CD4-positive, alpha-beta T cell (primary cell): ENCODE measurements at regions not wholly inside any gene's neighbourhood (a gene's known extent, or its start where the extent isn't known, plus 50 kb on each side); places are given as distances from the start of the nearest gene placed in this dataset.

Source experiments
- ATAC-seq: fragments of 200-7000 bp; cut with Tn5 transposase; one replicate; pipeline ENCODE4 v1.10.0; 2022; ENCODE audit warnings: mild to moderate bottlenecking; ENCODE audit not compliant: poor library complexity
- CTCF ChIA-PET: fragments of 350-600 bp; sonication (Branson Sonifier 250); formaldehyde crosslinking; loops from one replicate; lab custom pipeline; 2021; ENCODE audit warnings: antibody characterized with exemption, inconsistent platforms; lab: Charles Lee
- POLR2A ChIA-PET: fragments of 350-600 bp; sonication (Branson Sonifier 250); formaldehyde crosslinking; loops from one replicate; lab custom pipeline; 2021; ENCODE audit warnings: antibody characterized with exemption, inconsistent platforms; lab: Charles Lee
- DNase-seq, 14 experiments: peaks; one replicate each; pipeline ENCODE4 v3.0.0-alpha.2; 2013 to 2020; ENCODE audit warnings: mixed read lengths in 2 of 14
- H3K27ac ChIP-seq, 2 donors: one replicate each; pipeline versions ENCODE4 v1.5.1 to v1.7.0; 2013; ENCODE audit warnings: low read length in 2 of 2, low read depth in 1 of 2, mild to moderate bottlenecking in 1 of 2
- H3K27me3 ChIP-seq, 2 experiments: 1 replicate in 1 of 2; 2 replicates in 1 of 2; pipeline versions ENCODE4 v1.6.1 to v1.7.0; 2013; ENCODE audit warnings: low read length in 2 of 2, control low read depth in 1 of 2, mild to moderate bottlenecking in 1 of 2, moderate library complexity in 1 of 2; ENCODE audit not compliant: insufficient read depth in 2 of 2, control insufficient read depth in 1 of 2
- H3K36me3 ChIP-seq: one replicate; pipeline ENCODE4 v1.6.1; 2013; ENCODE audit warnings: low read length, control low read depth; ENCODE audit not compliant: insufficient read depth
- H3K4me1 ChIP-seq: one replicate; pipeline ENCODE4 v1.6.1; 2013; ENCODE audit warnings: low read length, control low read depth; ENCODE audit not compliant: insufficient read depth
- H3K4me3 ChIP-seq: one replicate; pipeline ENCODE4 v1.5.1; 2013; ENCODE audit warnings: mild to moderate bottlenecking, low read length, moderate library complexity
- H3K9me3 ChIP-seq, 2 experiments: 1 replicate in 1 of 2; 2 replicates in 1 of 2; pipeline versions ENCODE4 v1.6.1 to v1.7.0; 2013; ENCODE audit warnings: low read length in 2 of 2, mild to moderate bottlenecking in 2 of 2, control low read depth in 1 of 2, moderate library complexity in 1 of 2; ENCODE audit not compliant: control insufficient read depth in 1 of 2, insufficient read depth in 1 of 2
- H3K27ac Mint-ChIP-seq: one replicate; pipeline ENCODE4 v1.8.0; 2020; ENCODE audit warnings: mixed read lengths
- H3K27me3 Mint-ChIP-seq: one replicate; pipeline ENCODE4 v1.8.0; 2021; ENCODE audit warnings: mixed read lengths
- H3K36me3 Mint-ChIP-seq: one replicate; pipeline ENCODE4 v1.8.0; 2021; ENCODE audit warnings: low read depth, mixed read lengths
- H3K4me1 Mint-ChIP-seq: one replicate; pipeline ENCODE4 v1.8.0; 2021; ENCODE audit warnings: low read depth, mixed read lengths
- H3K4me3 Mint-ChIP-seq: one replicate; pipeline ENCODE4 v1.8.0; 2020; ENCODE audit warnings: mild to moderate bottlenecking, mixed read lengths
- H3K9me3 Mint-ChIP-seq: one replicate; pipeline ENCODE4 v1.8.0; 2020; ENCODE audit warnings: mixed read lengths
- intact Hi-C, 2 experiments: fragments of 100-400 bp; cut with DNase I in 1 of 2; cut with micrococcal nuclease in 1 of 2; formaldehyde crosslinking; loops; one replicate each; pipeline versions ENCODE4 v1.15.1 to v1.9.0; 2023 to 2025; cut with DNase I, micrococcal nuclease
- TF ChIP-seq, protein P1 (sequence below): fragments of 200-600 bp; IDR thresholded peaks from one replicate; pipeline ENCODE4 v1.8.0; 2022; ENCODE audit warnings: antibody characterized with exemption, mild to moderate bottlenecking

DNA sequence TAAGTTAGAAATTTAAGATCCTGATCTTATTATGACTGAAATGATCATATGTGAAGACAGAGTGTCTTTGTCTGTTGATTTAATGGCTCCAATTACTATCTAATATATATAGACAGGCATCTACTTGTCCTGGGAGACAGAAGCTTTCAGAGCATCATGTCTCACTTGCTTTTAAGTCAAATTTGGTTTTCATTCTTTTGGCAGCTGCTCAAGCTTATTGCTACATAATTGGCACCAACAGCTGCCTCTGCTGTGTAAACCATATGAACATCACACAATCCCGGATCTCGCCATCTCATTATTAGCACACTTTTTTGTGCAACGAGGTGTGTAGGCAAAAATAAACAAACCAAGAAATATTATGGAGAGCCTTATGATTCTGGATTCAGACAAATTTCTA, 1717.9 kb downstream of the EFNA5 start:
- DNase-seq (no peak), ATAC-seq (no peak)
- intact Hi-C loops = no loop called here
- TF ChIP-seq, protein P1, sequence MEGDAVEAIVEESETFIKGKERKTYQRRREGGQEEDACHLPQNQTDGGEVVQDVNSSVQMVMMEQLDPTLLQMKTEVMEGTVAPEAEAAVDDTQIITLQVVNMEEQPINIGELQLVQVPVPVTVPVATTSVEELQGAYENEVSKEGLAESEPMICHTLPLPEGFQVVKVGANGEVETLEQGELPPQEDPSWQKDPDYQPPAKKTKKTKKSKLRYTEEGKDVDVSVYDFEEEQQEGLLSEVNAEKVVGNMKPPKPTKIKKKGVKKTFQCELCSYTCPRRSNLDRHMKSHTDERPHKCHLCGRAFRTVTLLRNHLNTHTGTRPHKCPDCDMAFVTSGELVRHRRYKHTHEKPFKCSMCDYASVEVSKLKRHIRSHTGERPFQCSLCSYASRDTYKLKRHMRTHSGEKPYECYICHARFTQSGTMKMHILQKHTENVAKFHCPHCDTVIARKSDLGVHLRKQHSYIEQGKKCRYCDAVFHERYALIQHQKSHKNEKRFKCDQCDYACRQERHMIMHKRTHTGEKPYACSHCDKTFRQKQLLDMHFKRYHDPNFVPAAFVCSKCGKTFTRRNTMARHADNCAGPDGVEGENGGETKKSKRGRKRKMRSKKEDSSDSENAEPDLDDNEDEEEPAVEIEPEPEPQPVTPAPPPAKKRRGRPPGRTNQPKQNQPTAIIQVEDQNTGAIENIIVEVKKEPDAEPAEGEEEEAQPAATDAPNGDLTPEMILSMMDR = no peak
- CTCF ChIA-PET = no interaction called here
- POLR2A ChIA-PET = no interaction called here
- H3K27ac ChIP-seq = no peak overlapping the region
- H3K27ac Mint-ChIP-seq = no peak overlapping the region
- H3K4me3 Mint-ChIP-seq = no peak overlapping the region
- no peaks in the 10 kb centered on the region for H3K4me1 Mint-ChIP-seq
- no peaks in the 10 kb centered on the region for H3K27me3 ChIP-seq
- H3K36me3 Mint-ChIP-seq = no peaks in the 10 kb centered on the region
- H3K4me3 ChIP-seq = no peak overlapping the region
- H3K36me3 ChIP-seq = no peaks in the 10 kb centered on the region
- no peaks in the 10 kb centered on the region for H3K27me3 Mint-ChIP-seq
- no peaks in the 10 kb centered on the region for H3K9me3 ChIP-seq
- no peaks in the 10 kb centered on the region for H3K4me1 ChIP-seq
- H3K9me3 Mint-ChIP-seq = peaks cover 8% of the 10 kb centered on the region

DNA sequence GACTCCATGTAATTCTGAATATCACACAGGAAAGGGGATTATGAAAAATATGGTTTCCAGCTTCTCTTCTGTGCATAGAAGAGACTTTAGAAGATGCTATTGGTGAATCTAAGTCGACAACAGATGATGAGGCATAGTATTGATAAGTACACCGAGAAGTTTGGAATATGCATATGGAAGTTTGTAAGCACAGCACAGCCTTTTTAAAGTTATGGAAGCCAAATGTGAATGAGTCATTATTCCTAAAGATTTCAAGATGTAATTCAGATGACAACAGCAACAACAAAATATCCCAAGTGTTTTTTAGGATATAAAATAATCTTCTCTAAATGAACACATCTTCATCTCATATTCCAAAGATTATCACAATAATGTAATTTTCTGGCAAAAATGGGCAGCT, 1723.3 kb downstream of the EFNA5 start:
- TF ChIP-seq, protein P1 = no peak
- ChIA-PET CTCF (no interaction called here), POLR2A (no interaction called here)
- no peaks in the 10 kb centered on the region for H3K27me3 ChIP-seq
- H3K9me3 ChIP-seq = peaks cover 0 to 5% of the 10 kb centered on the region in 2 experiments
- no peaks in the 10 kb centered on the region for H3K27me3 Mint-ChIP-seq
- no peak overlapping the region for H3K4me3 Mint-ChIP-seq
- intact Hi-C loops = no loop called here
- no peak for ATAC-seq
- DNase-seq = no peak
- H3K4me1 ChIP-seq = no peaks in the 10 kb centered on the region
- no peaks in the 10 kb centered on the region for H3K36me3 ChIP-seq
- peaks cover 16% of the 10 kb centered on the region for H3K9me3 Mint-ChIP-seq
- no peak overlapping the region for H3K27ac Mint-ChIP-seq
- H3K4me1 Mint-ChIP-seq = no peaks in the 10 kb centered on the region
- H3K4me3 ChIP-seq = no peak overlapping the region
- no peaks in the 10 kb centered on the region for H3K36me3 Mint-ChIP-seq
- H3K27ac ChIP-seq = no peak overlapping the region

DNA sequence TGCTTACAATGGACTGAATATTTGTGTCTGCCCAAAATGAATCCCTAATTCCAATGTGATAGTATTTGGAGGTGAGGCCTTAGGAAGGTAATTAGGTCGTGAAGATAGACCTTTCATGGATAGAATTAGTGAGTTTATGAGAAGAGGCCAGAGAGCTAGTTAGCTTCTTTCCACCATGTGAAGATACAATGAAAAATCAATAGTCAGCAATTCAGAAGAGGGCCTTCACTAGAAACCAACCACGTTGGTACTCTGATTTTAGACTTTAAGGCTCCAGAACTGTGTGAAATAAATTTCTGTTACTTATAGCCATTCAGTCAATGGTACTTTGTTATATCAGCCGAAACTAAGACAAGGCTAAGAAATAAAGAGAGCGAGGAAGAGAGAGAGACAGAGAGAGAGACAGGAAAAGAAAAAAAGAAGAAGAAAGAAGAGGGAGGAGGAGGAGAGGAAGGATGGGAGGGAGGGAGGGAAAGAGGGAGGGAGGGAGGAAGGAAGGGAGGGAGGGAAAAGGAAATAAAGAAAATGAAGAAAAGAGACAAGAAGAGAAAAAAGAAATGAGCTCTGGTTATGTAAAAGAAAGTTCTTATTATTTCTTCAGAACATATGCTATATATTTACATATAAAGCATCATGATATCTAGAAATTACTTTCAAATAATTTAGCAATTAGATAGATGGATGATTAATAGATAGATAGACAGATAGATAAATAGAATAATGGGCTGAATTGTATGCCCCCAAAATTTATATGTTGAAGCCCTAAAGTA, 1725.3 kb downstream of the EFNA5 start:
- ATAC-seq (no peak), DNase-seq (no peak)
- TF ChIP-seq, protein P1 = no peak
- H3K36me3 Mint-ChIP-seq = no peaks in the 10 kb centered on the region
- Histone ChIP-seq H3K27ac (no peak overlapping the region), H3K36me3 (no peaks in the 10 kb centered on the region), H3K4me3 (no peak overlapping the region), H3K9me3 (peaks cover 0 to 5% of the 10 kb centered on the region in 2 experiments), H3K27me3 (no peaks in the 10 kb centered on the region), H3K4me1 (no peaks in the 10 kb centered on the region)
- intact Hi-C loops = no loop called here
- peaks cover 13% of the 10 kb centered on the region for H3K9me3 Mint-ChIP-seq
- ChIA-PET POLR2A (no interaction called here), CTCF (no interaction called here)
- no peak overlapping the region for H3K4me3 Mint-ChIP-seq
- H3K4me1 Mint-ChIP-seq = no peaks in the 10 kb centered on the region
- H3K27ac Mint-ChIP-seq = no peak overlapping the region
- no peaks in the 10 kb centered on the region for H3K27me3 Mint-ChIP-seq
